Lower leg skin (tissue), 3 donors: ENCODE measurements at regions not wholly inside any gene's neighbourhood (a gene's known extent, or its start where the extent isn't known, plus 50 kb on each side); places are given as distances from the start of the nearest gene placed in this dataset.

Experiments used
- CTCF ChIP-seq, 3 donors: fragments of 450-650 bp; IDR thresholded peaks; one replicate each; pipeline ENCODE4 v1.5.1; 2016; ENCODE audit warnings: antibody characterized with exemption in 3 of 3, mild to moderate bottlenecking in 3 of 3, moderate library complexity in 2 of 3
- POLR2A ChIP-seq, 2 donors: fragments of 450-650 bp; IDR thresholded peaks; one replicate each; pipeline ENCODE4 v1.6.1; 2016 to 2017; ENCODE audit warnings: antibody characterized with exemption in 2 of 2, mild to moderate bottlenecking in 1 of 2, moderate library complexity in 1 of 2

- no peak for TF ChIP-seq CTCF (IDR thresholded peaks at IDR 0.05)
- no peak for TF ChIP-seq POLR2A (IDR thresholded peaks at IDR 0.05)
These were observed 122.8 kb downstream of the C6orf118 start for GRCh38 chr6:165186441-165187205.
